Endodermal cell (in vitro differentiated cells): ENCODE measurements at regions not wholly inside any gene's neighbourhood (a gene's known extent, or its start where the extent isn't known, plus 50 kb on each side); places are given as distances from the start of the nearest gene placed in this dataset.

Experiments used
- DNase-seq: peaks from one replicate; pipeline ENCODE4 v3.0.0-alpha.2; 2017
- H3K27ac ChIP-seq: 2 replicates; pipeline ENCODE4 v1.5.1; 2013; ENCODE audit warnings: mild to moderate bottlenecking, low read depth, low read length, moderate library complexity
- H3K27me3 ChIP-seq: 2 replicates; pipeline ENCODE4 v1.6.1; 2013; ENCODE audit warnings: mild to moderate bottlenecking, low read length, moderate library complexity; ENCODE audit not compliant: insufficient read depth, control insufficient read depth, poor library complexity, severe bottlenecking
- H3K36me3 ChIP-seq: 2 replicates; pipeline ENCODE4 v1.7.0; 2013; ENCODE audit warnings: mild to moderate bottlenecking, low read length, moderate library complexity; ENCODE audit not compliant: control insufficient read depth, insufficient read depth
- H3K4me1 ChIP-seq: one replicate; pipeline ENCODE4 v1.7.0; 2013; ENCODE audit warnings: low read length; ENCODE audit not compliant: control insufficient read depth, insufficient read depth
- H3K4me3 ChIP-seq: 2 replicates; pipeline ENCODE4 v1.5.1; 2013; ENCODE audit warnings: mild to moderate bottlenecking, low read length, moderate library complexity
- H3K9ac ChIP-seq: 2 replicates; pipeline ENCODE4 v1.6.1; 2013; ENCODE audit warnings: mild to moderate bottlenecking, low read length, moderate library complexity; ENCODE audit not compliant: poor library complexity, severe bottlenecking; ENCODE audit errors: extremely low read depth
- H3K9me3 ChIP-seq: 2 replicates; pipeline ENCODE4 v1.6.1; 2013; ENCODE audit warnings: mild to moderate bottlenecking, low read length, moderate library complexity; ENCODE audit not compliant: control insufficient read depth
- H3K27ac Mint-ChIP-seq: 2 replicates; pipeline ENCODE4 v1.8.0; 2020; ENCODE audit warnings: mixed read lengths
- H3K27me3 Mint-ChIP-seq: 2 replicates; pipeline ENCODE4 v1.8.0; 2021; ENCODE audit warnings: mild to moderate bottlenecking, mixed read lengths; ENCODE audit not compliant: insufficient read depth
- H3K36me3 Mint-ChIP-seq: 2 replicates; pipeline ENCODE4 v1.8.0; 2020; ENCODE audit warnings: low read depth, mixed read lengths
- H3K4me1 Mint-ChIP-seq: 2 replicates; pipeline ENCODE4 v1.8.0; 2020; ENCODE audit warnings: mixed read lengths
- H3K4me3 Mint-ChIP-seq: 2 replicates; pipeline ENCODE4 v1.8.0; 2020; ENCODE audit warnings: mild to moderate bottlenecking, moderate library complexity, mixed read lengths
- H3K9me3 Mint-ChIP-seq: 2 replicates; pipeline ENCODE4 v1.8.0; 2020; ENCODE audit warnings: mild to moderate bottlenecking, mixed read lengths
- WGBS, 2 experiments: methylation state at CpG; one replicate each; pipeline versions ENCODE4 v1.1.5 to v1.1.7; 2013; ENCODE audit warnings: missing lambda C conversion rate in 2 of 2, mixed read lengths in 1 of 2; ENCODE audit not compliant: insufficient coverage in 1 of 2, insufficient read length in 1 of 2; 5-methylcytosine and 5-hydroxymethylcytosine counted together
- TF ChIP-seq, protein P1 (sequence below): fragments of 200-600 bp; sonication (generic); conservative IDR thresholded peaks from 2 replicates; pipeline ENCODE4 v1.5.0; 2021; ENCODE audit warnings: antibody characterized with exemption, mild to moderate bottlenecking

DNA sequence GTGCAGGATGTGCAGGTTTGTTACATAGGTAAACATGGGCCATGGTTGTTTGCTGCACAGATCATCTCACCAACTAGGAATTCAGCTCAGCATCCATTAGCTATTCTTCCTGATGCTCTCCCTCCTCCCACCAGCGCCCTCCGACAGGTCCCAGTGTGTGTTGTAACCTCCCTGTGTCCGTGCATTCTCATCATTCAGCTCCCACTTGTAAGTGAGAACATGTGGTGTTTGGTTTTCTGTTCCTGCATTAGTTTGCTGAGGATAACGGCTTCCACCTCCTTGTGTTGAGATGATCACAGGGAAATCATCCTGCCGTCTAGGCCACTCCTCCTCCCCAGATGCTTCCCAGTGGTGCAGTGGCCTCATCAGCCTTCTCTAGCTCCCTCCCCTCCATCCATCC, 261.6 kb upstream of the GALNT17 start:
- Mint-ChIP-seq H3K9me3 (peaks cover 21% of the 10 kb centered on the region), H3K4me3 (no peak overlapping the region), H3K36me3 (peaks cover 2% of the 10 kb centered on the region), H3K27ac (no peak overlapping the region), H3K27me3 (peaks cover 2% of the 10 kb centered on the region), H3K4me1 (no peaks in the 10 kb centered on the region)
- TF ChIP-seq, protein P1, sequence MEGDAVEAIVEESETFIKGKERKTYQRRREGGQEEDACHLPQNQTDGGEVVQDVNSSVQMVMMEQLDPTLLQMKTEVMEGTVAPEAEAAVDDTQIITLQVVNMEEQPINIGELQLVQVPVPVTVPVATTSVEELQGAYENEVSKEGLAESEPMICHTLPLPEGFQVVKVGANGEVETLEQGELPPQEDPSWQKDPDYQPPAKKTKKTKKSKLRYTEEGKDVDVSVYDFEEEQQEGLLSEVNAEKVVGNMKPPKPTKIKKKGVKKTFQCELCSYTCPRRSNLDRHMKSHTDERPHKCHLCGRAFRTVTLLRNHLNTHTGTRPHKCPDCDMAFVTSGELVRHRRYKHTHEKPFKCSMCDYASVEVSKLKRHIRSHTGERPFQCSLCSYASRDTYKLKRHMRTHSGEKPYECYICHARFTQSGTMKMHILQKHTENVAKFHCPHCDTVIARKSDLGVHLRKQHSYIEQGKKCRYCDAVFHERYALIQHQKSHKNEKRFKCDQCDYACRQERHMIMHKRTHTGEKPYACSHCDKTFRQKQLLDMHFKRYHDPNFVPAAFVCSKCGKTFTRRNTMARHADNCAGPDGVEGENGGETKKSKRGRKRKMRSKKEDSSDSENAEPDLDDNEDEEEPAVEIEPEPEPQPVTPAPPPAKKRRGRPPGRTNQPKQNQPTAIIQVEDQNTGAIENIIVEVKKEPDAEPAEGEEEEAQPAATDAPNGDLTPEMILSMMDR: no peak
- DNase-seq: no peak
- no peak overlapping the region for H3K27ac ChIP-seq
- no peak overlapping the region for H3K4me3 ChIP-seq
- no peaks in the 10 kb centered on the region for H3K27me3 ChIP-seq
- H3K4me1 ChIP-seq: no peaks in the 10 kb centered on the region
- H3K36me3 ChIP-seq: no peaks in the 10 kb centered on the region
- no peaks in the 10 kb centered on the region for H3K9me3 ChIP-seq
- 49 to 86% methylated on average over 2 to 5 of the region's 5 CpGs for WGBS, 2 experiments
- H3K9ac ChIP-seq: no peak overlapping the region

DNA sequence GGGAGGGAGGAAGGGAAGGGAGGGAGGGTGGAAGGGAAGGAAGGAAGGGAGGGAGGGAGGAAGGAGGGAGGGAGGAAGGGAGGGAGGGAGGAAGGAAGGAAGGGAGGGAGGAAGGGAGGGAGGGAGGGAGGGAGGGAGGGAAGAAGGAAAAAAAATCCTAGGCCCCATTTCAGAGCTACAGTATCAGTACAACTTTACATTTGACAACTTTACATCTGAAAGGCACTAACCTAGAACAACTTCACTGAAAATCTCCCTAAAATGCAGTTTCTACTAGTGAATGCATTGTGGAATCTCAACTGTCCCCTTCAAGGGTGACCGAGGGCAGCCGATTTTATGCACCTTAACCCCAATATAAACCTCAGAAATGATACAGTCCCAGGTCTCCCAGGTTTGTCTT, 259.8 kb upstream of the GALNT17 start:
- DNase-seq: no peak
- peaks cover 2% of the 10 kb centered on the region for H3K36me3 Mint-ChIP-seq
- WGBS, 2 experiments: 43% methylated on average over 2 of the region's 2 CpGs; no CpG with 5 or more reads in 1 of the 2 experiments

DNA sequence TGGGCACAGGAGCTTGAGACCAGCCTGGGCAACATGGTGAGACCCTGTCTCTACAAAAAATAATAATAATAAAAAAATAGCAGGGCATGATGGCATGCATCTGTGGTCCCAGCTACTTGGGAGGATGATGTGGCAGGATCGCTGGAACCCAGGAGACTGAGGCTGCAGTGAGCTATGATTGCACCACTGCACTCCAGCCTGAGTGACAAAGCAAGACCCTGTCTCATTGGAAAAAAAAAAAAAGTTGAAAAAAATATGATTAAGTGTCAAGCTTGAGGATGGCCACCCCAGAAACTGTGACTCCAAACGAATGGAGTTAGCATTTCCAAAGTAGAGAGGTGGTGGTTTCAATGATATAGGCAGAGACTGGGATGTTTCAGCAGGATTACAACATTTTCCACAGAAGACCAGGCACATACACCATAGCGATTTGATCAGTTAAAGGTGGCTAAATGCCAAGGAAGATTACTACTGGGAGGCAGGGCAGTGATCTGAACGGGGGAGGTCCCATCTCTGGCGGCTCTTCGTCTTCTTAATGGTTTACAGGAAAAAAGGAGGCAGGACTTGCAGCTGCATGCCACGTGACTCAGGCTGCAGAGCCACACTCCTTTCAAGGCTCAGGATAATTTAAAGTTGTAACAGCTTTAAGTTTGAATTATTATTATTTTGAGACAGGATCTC, 250.6 kb upstream of the GALNT17 start:
- Histone ChIP-seq H3K9me3 (peaks cover 25% of the 10 kb centered on the region), H3K4me3 (no peak overlapping the region), H3K36me3 (no peaks in the 10 kb centered on the region), H3K27ac (no peak overlapping the region), H3K4me1 (no peaks in the 10 kb centered on the region), H3K9ac (no peak overlapping the region), H3K27me3 (no peaks in the 10 kb centered on the region)
- Mint-ChIP-seq H3K27ac (no peak overlapping the region), H3K36me3 (peaks cover 3% of the 10 kb centered on the region), H3K27me3 (peaks cover 2% of the 10 kb centered on the region), H3K9me3 (peaks cover 20% of the 10 kb centered on the region), H3K4me3 (no peak overlapping the region), H3K4me1 (peaks cover 23% of the 10 kb centered on the region)
- TF ChIP-seq, protein P1: no peak
- WGBS, 2 experiments: 88 to 93% methylated on average over 6 to 7 of the region's 7 CpGs
- DNase-seq: peak; percentile 48

More for the DNA sequence above, 259.8 kb upstream of the GALNT17 start:
- Histone ChIP-seq H3K9ac (no peak overlapping the region), H3K27ac (no peak overlapping the region), H3K4me1 (no peaks in the 10 kb centered on the region), H3K36me3 (no peaks in the 10 kb centered on the region), H3K27me3 (no peaks in the 10 kb centered on the region), H3K4me3 (no peak overlapping the region), H3K9me3 (no peaks in the 10 kb centered on the region)
- no peak overlapping the region for H3K27ac Mint-ChIP-seq
- H3K27me3 Mint-ChIP-seq: peaks cover 2% of the 10 kb centered on the region
- H3K4me3 Mint-ChIP-seq: no peak overlapping the region
- peaks cover 30% of the 10 kb centered on the region for H3K9me3 Mint-ChIP-seq
- H3K4me1 Mint-ChIP-seq: no peaks in the 10 kb centered on the region
- TF ChIP-seq, protein P1: no peak
